CD4-positive, alpha-beta T cell (primary cell): ENCODE measurements at regions not wholly inside any gene's neighbourhood (a gene's known extent, or its start where the extent isn't known, plus 50 kb on each side); places are given as distances from the start of the nearest gene placed in this dataset.

Experiments
- ATAC-seq: fragments of 200-7000 bp; cut with Tn5 transposase; one replicate; pipeline ENCODE4 v1.10.0; 2022; ENCODE audit warnings: mild to moderate bottlenecking; ENCODE audit not compliant: poor library complexity
- CTCF ChIA-PET: fragments of 350-600 bp; sonication (Branson Sonifier 250); formaldehyde crosslinking; loops from one replicate; lab custom pipeline; 2021; ENCODE audit warnings: antibody characterized with exemption, inconsistent platforms; lab: Charles Lee
- POLR2A ChIA-PET: fragments of 350-600 bp; sonication (Branson Sonifier 250); formaldehyde crosslinking; loops from one replicate; lab custom pipeline; 2021; ENCODE audit warnings: antibody characterized with exemption, inconsistent platforms; lab: Charles Lee
- DNase-seq, 14 experiments: peaks; one replicate each; pipeline ENCODE4 v3.0.0-alpha.2; 2013 to 2020; ENCODE audit warnings: mixed read lengths in 2 of 14
- H3K27ac ChIP-seq, 2 donors: one replicate each; pipeline versions ENCODE4 v1.5.1 to v1.7.0; 2013; ENCODE audit warnings: low read length in 2 of 2, low read depth in 1 of 2, mild to moderate bottlenecking in 1 of 2
- H3K27me3 ChIP-seq, 2 experiments: 1 replicate in 1 of 2; 2 replicates in 1 of 2; pipeline versions ENCODE4 v1.6.1 to v1.7.0; 2013; ENCODE audit warnings: low read length in 2 of 2, control low read depth in 1 of 2, mild to moderate bottlenecking in 1 of 2, moderate library complexity in 1 of 2; ENCODE audit not compliant: insufficient read depth in 2 of 2, control insufficient read depth in 1 of 2
- H3K36me3 ChIP-seq: one replicate; pipeline ENCODE4 v1.6.1; 2013; ENCODE audit warnings: low read length, control low read depth; ENCODE audit not compliant: insufficient read depth
- H3K4me1 ChIP-seq: one replicate; pipeline ENCODE4 v1.6.1; 2013; ENCODE audit warnings: low read length, control low read depth; ENCODE audit not compliant: insufficient read depth
- H3K4me3 ChIP-seq: one replicate; pipeline ENCODE4 v1.5.1; 2013; ENCODE audit warnings: mild to moderate bottlenecking, low read length, moderate library complexity
- H3K9me3 ChIP-seq, 2 experiments: 1 replicate in 1 of 2; 2 replicates in 1 of 2; pipeline versions ENCODE4 v1.6.1 to v1.7.0; 2013; ENCODE audit warnings: low read length in 2 of 2, mild to moderate bottlenecking in 2 of 2, control low read depth in 1 of 2, moderate library complexity in 1 of 2; ENCODE audit not compliant: control insufficient read depth in 1 of 2, insufficient read depth in 1 of 2
- H3K27ac Mint-ChIP-seq: one replicate; pipeline ENCODE4 v1.8.0; 2020; ENCODE audit warnings: mixed read lengths
- H3K27me3 Mint-ChIP-seq: one replicate; pipeline ENCODE4 v1.8.0; 2021; ENCODE audit warnings: mixed read lengths
- H3K36me3 Mint-ChIP-seq: one replicate; pipeline ENCODE4 v1.8.0; 2021; ENCODE audit warnings: low read depth, mixed read lengths
- H3K4me1 Mint-ChIP-seq: one replicate; pipeline ENCODE4 v1.8.0; 2021; ENCODE audit warnings: low read depth, mixed read lengths
- H3K4me3 Mint-ChIP-seq: one replicate; pipeline ENCODE4 v1.8.0; 2020; ENCODE audit warnings: mild to moderate bottlenecking, mixed read lengths
- H3K9me3 Mint-ChIP-seq: one replicate; pipeline ENCODE4 v1.8.0; 2020; ENCODE audit warnings: mixed read lengths
- intact Hi-C, 2 experiments: fragments of 100-400 bp; cut with DNase I in 1 of 2; cut with micrococcal nuclease in 1 of 2; formaldehyde crosslinking; loops; one replicate each; pipeline versions ENCODE4 v1.15.1 to v1.9.0; 2023 to 2025; cut with DNase I, micrococcal nuclease
- TF ChIP-seq, protein P1 (sequence below): fragments of 200-600 bp; IDR thresholded peaks from one replicate; pipeline ENCODE4 v1.8.0; 2022; ENCODE audit warnings: antibody characterized with exemption, mild to moderate bottlenecking

DNA sequence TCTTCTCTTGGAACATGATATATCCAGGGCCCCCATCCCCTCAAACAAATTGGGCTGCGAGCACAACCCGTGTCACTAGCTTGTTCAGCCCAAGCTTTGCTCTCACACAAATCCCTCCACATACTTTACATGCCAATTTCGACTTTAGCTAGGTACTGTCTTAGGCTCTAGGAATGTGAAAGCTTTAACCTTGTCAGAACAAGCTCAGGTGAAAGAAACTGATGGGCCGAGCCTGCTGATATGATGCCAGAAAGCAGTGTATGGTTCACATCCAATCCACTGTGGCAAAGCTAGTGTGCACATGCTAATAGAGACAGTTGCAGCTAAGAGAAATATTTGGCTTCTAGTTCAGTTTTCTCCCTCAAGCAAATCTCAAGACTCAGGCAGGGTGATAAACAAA is 79.5 kb downstream of the TNFSF18 start:
- ChIA-PET CTCF (no interaction called here), POLR2A (interaction anchor here (0.5 kb wide), 1 partner anchor 77 kb away, joined by 3 read pairs; no protein-coding TSS in a partner anchor)
- intact Hi-C loops = no loop called here
- H3K36me3 Mint-ChIP-seq = no peaks in the 10 kb centered on the region
- Histone ChIP-seq H3K27me3 (no peaks in the 10 kb centered on the region), H3K27ac (no peak overlapping the region), H3K4me1 (no peaks in the 10 kb centered on the region), H3K4me3 (no peak overlapping the region), H3K9me3 (peaks cover 0 to 4% of the 10 kb centered on the region in 2 experiments), H3K36me3 (no peaks in the 10 kb centered on the region)
- no peaks in the 10 kb centered on the region for H3K9me3 Mint-ChIP-seq
- no peak overlapping the region for H3K27ac Mint-ChIP-seq
- H3K4me1 Mint-ChIP-seq = no peaks in the 10 kb centered on the region
- H3K4me3 Mint-ChIP-seq = no peak overlapping the region
- DNase-seq (no peak), ATAC-seq (no peak)
- no peaks in the 10 kb centered on the region for H3K27me3 Mint-ChIP-seq
- TF ChIP-seq, protein P1, sequence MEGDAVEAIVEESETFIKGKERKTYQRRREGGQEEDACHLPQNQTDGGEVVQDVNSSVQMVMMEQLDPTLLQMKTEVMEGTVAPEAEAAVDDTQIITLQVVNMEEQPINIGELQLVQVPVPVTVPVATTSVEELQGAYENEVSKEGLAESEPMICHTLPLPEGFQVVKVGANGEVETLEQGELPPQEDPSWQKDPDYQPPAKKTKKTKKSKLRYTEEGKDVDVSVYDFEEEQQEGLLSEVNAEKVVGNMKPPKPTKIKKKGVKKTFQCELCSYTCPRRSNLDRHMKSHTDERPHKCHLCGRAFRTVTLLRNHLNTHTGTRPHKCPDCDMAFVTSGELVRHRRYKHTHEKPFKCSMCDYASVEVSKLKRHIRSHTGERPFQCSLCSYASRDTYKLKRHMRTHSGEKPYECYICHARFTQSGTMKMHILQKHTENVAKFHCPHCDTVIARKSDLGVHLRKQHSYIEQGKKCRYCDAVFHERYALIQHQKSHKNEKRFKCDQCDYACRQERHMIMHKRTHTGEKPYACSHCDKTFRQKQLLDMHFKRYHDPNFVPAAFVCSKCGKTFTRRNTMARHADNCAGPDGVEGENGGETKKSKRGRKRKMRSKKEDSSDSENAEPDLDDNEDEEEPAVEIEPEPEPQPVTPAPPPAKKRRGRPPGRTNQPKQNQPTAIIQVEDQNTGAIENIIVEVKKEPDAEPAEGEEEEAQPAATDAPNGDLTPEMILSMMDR = no peak

DNA sequence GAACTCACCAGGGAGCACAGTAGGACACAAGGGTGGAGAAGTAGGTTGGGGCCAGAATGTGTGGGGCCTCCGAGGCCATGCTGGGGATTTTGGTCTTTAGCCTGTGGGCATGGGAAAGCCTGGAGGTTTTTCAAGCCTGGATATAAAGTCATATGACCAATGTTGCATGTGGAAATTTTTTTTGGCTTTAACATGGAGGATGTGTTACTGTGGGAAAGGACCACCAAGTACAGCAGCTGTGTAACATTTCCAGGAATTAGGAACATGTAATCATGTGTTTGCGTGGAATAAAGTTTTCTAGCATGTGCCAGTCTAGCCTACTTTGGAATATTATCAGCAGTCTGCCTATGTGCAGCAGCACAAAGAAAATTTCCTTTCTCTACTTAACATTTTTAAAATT is 78.5 kb downstream of the TNFSF18 start:
- Mint-ChIP-seq H3K27me3 (no peaks in the 10 kb centered on the region), H3K4me1 (no peaks in the 10 kb centered on the region), H3K27ac (no peak overlapping the region), H3K36me3 (no peaks in the 10 kb centered on the region), H3K4me3 (no peak overlapping the region), H3K9me3 (no peaks in the 10 kb centered on the region)
- H3K4me3 ChIP-seq = no peak overlapping the region
- H3K4me1 ChIP-seq = no peaks in the 10 kb centered on the region
- ChIA-PET CTCF (no interaction called here), POLR2A (no interaction called here)
- intact Hi-C loops = no loop called here
- ATAC-seq (no peak), DNase-seq (no peak)
- H3K27ac ChIP-seq = no peak overlapping the region
- H3K9me3 ChIP-seq = peaks cover 0 to 4% of the 10 kb centered on the region in 2 experiments
- H3K36me3 ChIP-seq = no peaks in the 10 kb centered on the region
- TF ChIP-seq, protein P1 = no peak
- H3K27me3 ChIP-seq = no peaks in the 10 kb centered on the region

DNA sequence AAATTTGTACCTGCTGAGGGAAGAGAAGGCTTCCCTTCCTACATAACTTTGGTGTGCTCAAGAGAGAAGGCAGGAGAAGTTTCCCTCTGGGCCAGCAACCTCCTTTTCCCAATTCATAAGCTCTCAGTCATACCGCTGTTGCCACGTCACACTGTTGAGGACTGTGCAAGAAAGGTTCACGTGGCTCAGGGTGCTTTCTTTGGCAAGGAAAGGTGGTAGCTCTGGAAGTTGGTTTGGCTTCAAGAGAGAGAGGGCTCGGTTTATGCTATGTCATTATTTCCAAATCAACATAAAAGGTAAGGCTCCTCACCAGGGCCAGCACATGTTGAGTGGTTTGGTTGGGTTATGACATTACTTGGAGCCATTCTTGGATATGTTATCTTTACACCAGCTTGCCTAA is 77.3 kb downstream of the TNFSF18 start:
- POLR2A ChIA-PET = no interaction called here
- Mint-ChIP-seq H3K4me1 (no peaks in the 10 kb centered on the region), H3K36me3 (no peaks in the 10 kb centered on the region), H3K4me3 (no peak overlapping the region), H3K27ac (no peak overlapping the region), H3K9me3 (no peaks in the 10 kb centered on the region), H3K27me3 (no peaks in the 10 kb centered on the region)
- Histone ChIP-seq H3K27me3 (no peaks in the 10 kb centered on the region), H3K27ac (no peak overlapping the region), H3K4me3 (no peak overlapping the region), H3K36me3 (no peaks in the 10 kb centered on the region), H3K9me3 (peaks cover 0 to 4% of the 10 kb centered on the region in 2 experiments), H3K4me1 (no peaks in the 10 kb centered on the region)
- TF ChIP-seq, protein P1 = no peak
- CTCF ChIA-PET = no interaction called here
- DNase-seq (no peak), ATAC-seq (no peak)
- intact Hi-C loops = no loop called here
